HEK293 (cell line): ENCODE measurements at regions not wholly inside any gene's neighbourhood (a gene's known extent, or its start where the extent isn't known, plus 50 kb on each side); places are given as distances from the start of the nearest gene placed in this dataset.

Experiments
- CTCF ChIA-PET: fragments of 350-600 bp; formaldehyde crosslinking; extraction: SDS; loops from one replicate; lab custom pipeline; 2021; ENCODE audit warnings: antibody characterized with exemption; lab: Yijun Ruan, JAX
- POLR2A ChIA-PET: fragments of 300-600 bp; formaldehyde crosslinking; extraction: SDS; loops from one replicate; lab custom pipeline; 2020; ENCODE audit warnings: antibody characterized with exemption, inconsistent platforms; lab: Yijun Ruan, JAX
- H3K27ac ChIP-seq: fragments of 200-500 bp; sonication (Bioruptor generic); 2 replicates; pipeline ENCODE4 v1.5.1; 2014; ENCODE audit warnings: low read depth, low read length, control low read depth, inconsistent platforms; ENCODE audit errors: extremely low read depth
- H3K36me3 ChIP-seq, 2 experiments: fragments of 200-500 bp in 1 of 2; sonication (Bioruptor generic) in 1 of 2; 1 replicate in 1 of 2; 2 replicates in 1 of 2; pipeline ENCODE4 v1.5.1; 2014 to 2017; ENCODE audit warnings: inconsistent platforms in 2 of 2, low read length in 2 of 2; ENCODE audit not compliant: control insufficient read depth in 2 of 2, insufficient read depth in 1 of 2
- H3K4me1 ChIP-seq: fragments of 200-500 bp; sonication (Bioruptor generic); 2 replicates; pipeline ENCODE4 v1.5.1; 2014; ENCODE audit warnings: mild to moderate bottlenecking, low read length, inconsistent platforms; ENCODE audit not compliant: control insufficient read depth, insufficient read depth
- H3K4me3 ChIP-seq: 2 replicates; pipeline ENCODE4 v1.5.1; 2011; ENCODE audit warnings: low read depth, mild to moderate bottlenecking, control low read depth, low read length, moderate library complexity
- H3K9me3 ChIP-seq: fragments of 200-500 bp; sonication (Bioruptor generic); 2 replicates; pipeline ENCODE4 v1.5.1; 2014; ENCODE audit warnings: low read depth, low read length, inconsistent platforms; ENCODE audit not compliant: control insufficient read depth, insufficient read depth
- ATF2 ChIP-seq: fragments of 450-650 bp; formaldehyde crosslinking; IDR thresholded peaks from 2 replicates; pipeline ENCODE4 v1.5.1; 2016; ENCODE audit warnings: missing biosample characterization, missing genetic modification characterization, low read depth
- GFI1B ChIP-seq: fragments of 450-650 bp; formaldehyde crosslinking; IDR thresholded peaks from 2 replicates; pipeline ENCODE4 v1.5.1; 2016; ENCODE audit warnings: missing biosample characterization, missing genetic modification characterization
- HIC1 ChIP-seq: fragments of 450-650 bp; formaldehyde crosslinking; IDR thresholded peaks from 2 replicates; pipeline ENCODE4 v1.5.1; 2016; ENCODE audit warnings: missing biosample characterization, missing genetic modification characterization
- HOXA7 ChIP-seq: sonication (generic); formaldehyde crosslinking; IDR thresholded peaks from 2 replicates; pipeline ENCODE4 v1.8.1; 2022; ENCODE audit warnings: missing genetic modification reagents, borderline replicate concordance
- KLF1 ChIP-seq: fragments of 450-650 bp; formaldehyde crosslinking; IDR thresholded peaks from 2 replicates; pipeline ENCODE4 v1.5.1; 2016; ENCODE audit warnings: missing biosample characterization, missing genetic modification characterization
- YY1 ChIP-seq: fragments of 450-650 bp; formaldehyde crosslinking; IDR thresholded peaks from 2 replicates; pipeline ENCODE4 v1.5.1; 2018; ENCODE audit warnings: missing biosample characterization, missing genetic modification characterization
- ZBTB11 ChIP-seq: fragments of 450-650 bp; formaldehyde crosslinking; conservative IDR thresholded peaks from 2 replicates; pipeline ENCODE4 v1.5.1; 2016; ENCODE audit warnings: low read depth, missing biosample characterization, missing genetic modification characterization
- ZBTB17 ChIP-seq: fragments of 450-650 bp; formaldehyde crosslinking; IDR thresholded peaks from 2 replicates; pipeline ENCODE4 v1.5.1; 2016; ENCODE audit warnings: missing biosample characterization, missing genetic modification characterization
- ZIC2 ChIP-seq: fragments of 450-650 bp; formaldehyde crosslinking; IDR thresholded peaks from 2 replicates; pipeline ENCODE4 v1.5.1; 2016; ENCODE audit warnings: missing biosample characterization, missing genetic modification characterization
- ZNF26 ChIP-seq: fragments of 450-650 bp; formaldehyde crosslinking; IDR thresholded peaks from 2 replicates; pipeline ENCODE4 v1.5.1; 2016; ENCODE audit warnings: missing biosample characterization, missing genetic modification characterization
- ZNF37A ChIP-seq: fragments of 450-650 bp; IDR thresholded peaks from 2 replicates; pipeline ENCODE4 v1.5.1; 2018; ENCODE audit warnings: missing biosample characterization, missing genetic modification characterization
- ZNF398 ChIP-seq: fragments of 450-650 bp; formaldehyde crosslinking; IDR thresholded peaks from 2 replicates; pipeline ENCODE4 v1.5.1; 2017; ENCODE audit warnings: missing biosample characterization, missing genetic modification characterization
- ZNF488 ChIP-seq: fragments of 450-650 bp; formaldehyde crosslinking; IDR thresholded peaks from 2 replicates; pipeline ENCODE4 v1.5.1; 2016; ENCODE audit warnings: missing biosample characterization, missing genetic modification characterization
- ZNF561 ChIP-seq: fragments of 450-650 bp; IDR thresholded peaks from 2 replicates; pipeline ENCODE4 v1.5.1; 2018; ENCODE audit warnings: missing biosample characterization, missing genetic modification characterization, borderline replicate concordance
- ZNF571 ChIP-seq: fragments of 450-650 bp; formaldehyde crosslinking; IDR thresholded peaks from 2 replicates; pipeline ENCODE4 v1.5.0; 2017; ENCODE audit warnings: missing biosample characterization, missing genetic modification characterization

GRCh38 chr12:89156862-89157262, 195.4 kb downstream of the DUSP6 start:
- Histone ChIP-seq H3K27ac (no peak overlapping the region), H3K4me1 (peaks cover 9% of the 10 kb centered on the region; the same call in 1 of the 2 replicates), H3K4me3 (no peak overlapping the region), H3K9me3 (no peaks in the 10 kb centered on the region), H3K36me3 (no peaks in the 10 kb centered on the region)
- POLR2A ChIA-PET: no interaction called here
- TF ChIP-seq ATF2 (tag by site-specific recombination): no peak
- TF ChIP-seq ZNF561 (tag by site-specific recombination): no peak
- CTCF ChIA-PET: interaction anchor here (0.7 kb wide), 1 partner anchor 298 kb away, joined by 3 read pairs; no protein-coding TSS in a partner anchor

GRCh38 chr12:89156340-89156739, 196.0 kb downstream of the DUSP6 start:
- H3K9me3 ChIP-seq: no peaks in the 10 kb centered on the region
- no peak overlapping the region for H3K27ac ChIP-seq
- POLR2A ChIA-PET: no interaction called here
- no peak for TF ChIP-seq KLF1 (tag by site-specific recombination)
- TF ChIP-seq ZNF571: no peak
- no peak for TF ChIP-seq ZIC2
- TF ChIP-seq ZNF398 (tag by site-specific recombination): no peak
- TF ChIP-seq YY1 (tag by site-specific recombination): no peak
- no peak for TF ChIP-seq ZBTB17
- no peak for TF ChIP-seq ZBTB11 (tag by site-specific recombination)
- no peak for TF ChIP-seq ZNF37A (tag by site-specific recombination)
- TF ChIP-seq HOXA7: no peak
- no peak for TF ChIP-seq ZNF488 (tag by site-specific recombination)
- no peak for TF ChIP-seq HIC1 (tag by site-specific recombination)
- TF ChIP-seq ZNF26 (tag by site-specific recombination): no peak
- no peak for TF ChIP-seq GFI1B (tag by site-specific recombination)
- peaks cover 9% of the 10 kb centered on the region; the same call in 1 of the 2 replicates for H3K4me1 ChIP-seq
- CTCF ChIA-PET: interaction anchor here (0.6 to 0.7 kb wide), 2 partner anchors 37 to 299 kb away, joined by 3 read pairs; no protein-coding TSS in a partner anchor
- H3K4me3 ChIP-seq: no peak overlapping the region
- H3K36me3 ChIP-seq: no peaks in the 10 kb centered on the region
